ENCODE measurements at regions not wholly inside any gene's neighbourhood (a gene's known extent, or its start where the extent isn't known, plus 50 kb on each side); places are given as distances from the start of the nearest gene placed in this dataset.
A peak's percentile ranks its signal among the peaks of the same experiment; 100 is the strongest.

- no peak for DNase-seq
Measured at GRCh38 chr3:84885199-84885882, 73.4 kb upstream of the CADM2 start.

GRCh38 chr3:84891851-84892250 lies 66.9 kb upstream of the CADM2 start:
- DNase-seq = no peak

- no peak for DNase-seq
Measured at GRCh38 chr3:84893211-84893610, 65.6 kb upstream of the CADM2 start.

- no peak for DNase-seq
Measured at GRCh38 chr3:84904212-84904611, 54.6 kb upstream of the CADM2 start.

GRCh38 chr3:84904816-84905555 lies 53.8 kb upstream of the CADM2 start:
- peak; percentile 80 for DNase-seq

GRCh38 chr3:84905556-84905920 lies 53.3 kb upstream of the CADM2 start:
- no peak for DNase-seq

GRCh38 chr3:84906065-84906464 lies 52.7 kb upstream of the CADM2 start:
- no peak for DNase-seq
